ENCODE measurements at regions not wholly inside any gene's neighbourhood (a gene's known extent, or its start where the extent isn't known, plus 50 kb on each side); places are given as distances from the start of the nearest gene placed in this dataset.
"Not testable (repeated sequence)": the region's sequence is repeated elsewhere in the genome, so short reads cannot be mapped to it uniquely, and the experiment has no call there.

DNA sequence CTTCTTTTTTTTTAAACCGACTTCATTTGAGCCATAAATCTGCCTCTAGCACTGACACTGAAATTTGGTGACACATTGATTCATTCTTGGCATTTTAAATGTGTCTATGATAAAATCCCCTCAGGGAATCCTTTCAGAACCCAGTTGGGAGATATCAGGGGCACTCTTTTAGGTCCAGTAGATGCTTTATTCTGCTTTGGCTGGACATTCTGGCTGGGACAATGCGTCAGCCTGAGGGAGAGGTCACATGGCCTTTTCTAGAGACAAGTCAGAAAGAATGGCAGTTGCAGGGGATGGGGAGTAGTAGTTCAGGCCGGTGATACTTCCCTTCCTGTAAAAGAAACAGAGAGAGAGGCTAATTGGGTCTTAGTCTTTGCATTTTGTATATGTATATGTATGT is 63.1 kb downstream of the TRIM43 start:
- DNase-seq (ENCODE audit: low read depth); H3K4me3 ChIP-seq (ENCODE audit: low read depth, low read length): not testable (repeated sequence)

DNA sequence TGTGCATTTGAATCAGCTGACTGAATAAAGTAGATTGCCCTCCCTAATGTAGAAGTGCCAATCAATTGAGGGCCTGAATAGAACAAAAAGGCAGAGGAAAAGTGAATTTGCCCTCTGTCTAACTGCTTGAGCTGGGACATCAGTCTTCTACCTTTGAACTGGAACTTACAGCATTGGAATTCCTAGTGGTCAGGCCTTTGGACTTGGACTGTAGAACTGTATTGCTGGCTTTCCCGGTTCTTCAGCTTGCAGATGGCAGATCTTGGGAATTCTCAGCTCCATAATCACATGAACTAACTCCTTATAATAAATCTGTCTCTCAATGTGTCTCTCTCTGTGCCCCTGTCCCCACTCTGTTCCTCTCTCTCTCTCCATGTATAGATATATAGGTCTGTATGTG is 64.8 kb downstream of the TRIM43 start:
- H3K4me3 ChIP-seq (ENCODE audit: low read depth, low read length): not testable (repeated sequence)

DNA sequence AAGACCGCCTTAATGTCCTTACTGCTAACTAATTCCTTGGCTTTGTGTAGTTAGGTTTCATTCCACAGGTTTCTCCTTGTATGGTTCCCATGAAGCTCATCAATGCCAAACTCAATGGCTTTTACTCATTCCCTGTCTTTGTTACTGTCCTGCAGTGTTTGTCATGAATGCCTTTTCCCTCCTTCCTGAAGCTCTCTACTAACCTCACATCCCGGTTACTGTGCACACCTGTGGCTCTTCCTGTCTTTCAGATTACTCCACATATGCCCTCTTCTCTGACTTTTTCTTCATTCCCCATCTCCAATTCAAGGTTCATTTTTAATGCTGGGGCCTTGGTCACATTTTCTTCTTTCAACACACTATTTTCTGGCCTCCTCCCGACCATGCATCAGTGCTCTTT is 66.1 kb downstream of the TRIM43 start:
- not testable (repeated sequence) for H3K4me3 ChIP-seq (ENCODE audit: low read depth, low read length); DNase-seq (ENCODE audit: low read depth)

More for the DNA sequence above, 64.8 kb downstream of the TRIM43 start:
- not testable (repeated sequence) for DNase-seq (ENCODE audit: low read depth)

DNA sequence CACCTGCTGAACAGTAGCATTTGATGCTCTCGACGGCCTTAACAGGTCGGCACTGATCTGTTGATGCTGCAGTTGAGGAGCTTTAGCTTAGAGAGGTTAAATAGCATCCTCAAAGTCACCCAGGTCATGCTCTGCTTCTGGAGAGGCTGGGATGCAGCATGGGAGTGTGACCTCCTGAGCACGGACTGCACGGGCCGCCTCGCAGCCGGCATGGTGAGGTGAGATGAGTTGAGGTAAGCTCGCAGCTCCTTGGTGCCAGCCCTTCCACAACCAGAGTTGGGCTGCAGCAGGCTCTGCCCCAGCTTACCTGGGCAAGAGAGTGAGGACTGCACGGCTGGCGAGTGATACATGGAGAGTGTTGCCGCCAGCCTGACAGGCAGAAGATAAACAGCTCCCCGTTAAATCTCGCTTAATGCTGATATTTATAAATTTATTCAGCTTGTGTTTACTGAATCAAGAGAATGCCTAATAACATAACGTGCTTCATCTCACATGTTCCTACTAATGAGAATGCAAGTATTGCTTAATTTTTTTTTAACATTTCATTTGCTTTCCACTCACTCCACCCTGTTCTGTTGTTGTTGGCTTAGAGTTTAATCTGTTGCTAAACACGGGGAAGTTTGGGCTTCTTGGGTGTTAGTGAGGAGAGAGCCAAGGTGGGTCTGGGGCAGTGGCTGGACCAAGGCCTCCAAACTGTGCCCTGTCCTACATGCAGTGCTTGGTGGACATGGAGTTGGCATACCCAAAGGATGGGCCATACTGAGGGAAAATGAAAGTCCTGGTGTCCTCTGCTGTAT is 69.2 kb downstream of the TRIM43 start:
- not testable (repeated sequence) for DNase-seq (ENCODE audit: low read depth); H3K4me3 ChIP-seq (ENCODE audit: low read depth, low read length)

DNA sequence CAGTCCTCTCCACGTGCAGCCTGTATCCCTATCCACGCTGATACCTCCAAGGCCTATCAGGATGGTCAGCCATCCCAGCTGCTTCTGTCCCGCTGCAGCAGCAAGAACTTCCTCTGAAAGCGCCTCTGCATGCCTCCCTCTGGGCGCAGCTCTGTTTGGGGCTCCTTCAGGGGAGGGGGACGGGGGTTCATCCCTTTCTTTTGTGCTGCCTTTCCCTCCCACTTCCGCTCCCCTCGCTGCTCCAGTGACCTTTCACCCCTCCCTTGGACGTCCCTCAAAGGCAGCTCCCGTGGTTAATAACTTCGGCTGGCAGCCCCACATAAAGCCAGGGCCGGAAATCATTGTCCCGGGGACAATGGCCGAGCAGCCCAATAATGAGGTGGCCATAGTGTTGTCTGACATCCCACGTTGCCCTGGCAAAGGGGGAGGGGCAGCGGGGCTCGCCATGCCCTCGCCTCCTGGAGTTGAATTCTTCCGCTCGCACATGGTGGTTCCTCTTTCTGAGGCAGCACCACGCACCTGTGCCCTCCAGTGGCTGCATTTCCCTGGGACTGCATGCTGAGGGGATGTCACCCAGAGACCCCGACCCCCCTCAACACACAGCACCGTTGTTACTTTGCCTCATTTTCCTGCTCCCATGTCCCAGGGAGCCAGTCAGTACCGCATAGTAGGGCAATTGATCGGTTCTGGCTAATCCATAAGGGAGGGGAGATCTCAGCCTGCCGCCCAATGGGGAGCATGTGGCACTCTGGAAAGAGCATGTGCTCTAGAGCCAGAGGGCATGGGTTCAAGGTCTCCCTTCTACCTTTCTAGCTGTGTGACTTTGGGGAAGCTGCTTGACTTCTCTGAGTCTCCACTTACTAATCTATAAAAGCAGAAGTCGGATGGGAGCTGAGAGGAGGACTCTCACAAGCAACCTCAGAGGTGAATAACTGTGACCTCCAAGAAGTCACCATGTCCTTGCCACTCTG is 72.0 kb downstream of the TRIM43 start:
- not testable (repeated sequence) for DNase-seq (ENCODE audit: low read depth); H3K4me3 ChIP-seq (ENCODE audit: low read depth, low read length)

DNA sequence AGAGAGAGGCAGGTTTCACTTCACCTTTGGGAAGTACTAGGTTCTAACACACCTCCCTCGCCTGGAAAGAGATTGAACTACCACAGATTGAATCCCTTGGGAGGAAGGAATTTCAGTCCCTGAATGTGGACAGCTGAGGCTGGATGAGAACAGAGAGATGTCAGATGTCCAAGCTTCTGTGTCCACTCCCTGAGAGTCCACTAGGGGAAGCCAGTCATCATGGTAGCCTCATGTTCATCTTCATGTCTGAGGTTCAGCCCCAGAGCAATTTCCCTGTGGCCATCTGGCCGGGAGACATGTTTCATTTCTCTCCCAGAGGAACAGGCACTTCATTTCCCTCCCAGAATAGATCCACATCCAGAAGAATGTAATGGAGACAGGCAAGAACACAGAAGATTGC is 74.8 kb downstream of the TRIM43 start:
- DNase-seq (ENCODE audit: low read depth); H3K4me3 ChIP-seq (ENCODE audit: low read depth, low read length): not testable (repeated sequence)

DNA sequence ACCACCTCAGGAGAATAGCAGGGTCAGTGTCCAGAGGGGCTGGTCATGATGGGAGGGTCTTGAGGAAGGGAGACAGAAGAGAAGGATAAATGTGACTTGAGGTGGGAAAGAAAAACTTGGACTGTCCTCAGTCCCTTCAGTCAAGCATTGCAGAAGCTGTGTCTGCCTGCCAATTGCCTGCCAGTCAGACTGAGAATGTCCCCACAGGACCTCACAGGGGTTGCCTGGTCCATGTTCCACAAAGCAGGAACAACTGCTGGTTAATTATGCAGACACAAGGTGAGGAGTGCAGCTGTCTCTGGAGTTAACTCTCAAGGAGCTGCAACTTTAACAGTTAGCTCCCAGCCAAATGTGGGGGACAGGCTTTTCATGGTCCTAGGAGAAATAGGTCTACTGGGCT is 75.7 kb downstream of the TRIM43 start:
- TF ChIP-seq, protein P1, sequence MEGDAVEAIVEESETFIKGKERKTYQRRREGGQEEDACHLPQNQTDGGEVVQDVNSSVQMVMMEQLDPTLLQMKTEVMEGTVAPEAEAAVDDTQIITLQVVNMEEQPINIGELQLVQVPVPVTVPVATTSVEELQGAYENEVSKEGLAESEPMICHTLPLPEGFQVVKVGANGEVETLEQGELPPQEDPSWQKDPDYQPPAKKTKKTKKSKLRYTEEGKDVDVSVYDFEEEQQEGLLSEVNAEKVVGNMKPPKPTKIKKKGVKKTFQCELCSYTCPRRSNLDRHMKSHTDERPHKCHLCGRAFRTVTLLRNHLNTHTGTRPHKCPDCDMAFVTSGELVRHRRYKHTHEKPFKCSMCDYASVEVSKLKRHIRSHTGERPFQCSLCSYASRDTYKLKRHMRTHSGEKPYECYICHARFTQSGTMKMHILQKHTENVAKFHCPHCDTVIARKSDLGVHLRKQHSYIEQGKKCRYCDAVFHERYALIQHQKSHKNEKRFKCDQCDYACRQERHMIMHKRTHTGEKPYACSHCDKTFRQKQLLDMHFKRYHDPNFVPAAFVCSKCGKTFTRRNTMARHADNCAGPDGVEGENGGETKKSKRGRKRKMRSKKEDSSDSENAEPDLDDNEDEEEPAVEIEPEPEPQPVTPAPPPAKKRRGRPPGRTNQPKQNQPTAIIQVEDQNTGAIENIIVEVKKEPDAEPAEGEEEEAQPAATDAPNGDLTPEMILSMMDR (IDR thresholded peaks at IDR 0.05; ENCODE audit: control insufficient read depth, extremely low read depth, insufficient read depth): no peak
- no peak for DNase-seq (ENCODE audit: low read depth)
- no peak overlapping the region for H3K4me3 ChIP-seq (ENCODE audit: low read depth, low read length)

DNA sequence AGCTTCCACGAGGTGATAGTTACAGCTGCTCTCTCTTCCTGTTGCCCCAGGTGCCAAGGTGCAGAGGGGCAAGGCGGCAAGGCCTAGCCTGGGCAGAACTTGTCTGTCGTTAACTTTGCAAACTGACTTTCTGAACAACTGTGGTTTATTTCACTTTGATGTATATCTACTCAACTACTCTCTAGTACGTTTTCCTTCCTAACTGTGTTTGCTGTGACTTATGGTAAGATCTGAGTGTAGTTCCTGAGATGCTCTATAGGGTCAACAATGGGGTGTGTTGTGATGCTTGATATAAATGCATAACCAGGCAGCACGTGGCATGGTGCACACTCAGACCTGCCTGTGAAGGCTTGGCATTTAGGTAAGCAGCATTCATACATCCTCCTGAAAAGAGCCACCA is 77.1 kb downstream of the TRIM43 start:
- DNase-seq (ENCODE audit: low read depth): not testable (repeated sequence)

DNA sequence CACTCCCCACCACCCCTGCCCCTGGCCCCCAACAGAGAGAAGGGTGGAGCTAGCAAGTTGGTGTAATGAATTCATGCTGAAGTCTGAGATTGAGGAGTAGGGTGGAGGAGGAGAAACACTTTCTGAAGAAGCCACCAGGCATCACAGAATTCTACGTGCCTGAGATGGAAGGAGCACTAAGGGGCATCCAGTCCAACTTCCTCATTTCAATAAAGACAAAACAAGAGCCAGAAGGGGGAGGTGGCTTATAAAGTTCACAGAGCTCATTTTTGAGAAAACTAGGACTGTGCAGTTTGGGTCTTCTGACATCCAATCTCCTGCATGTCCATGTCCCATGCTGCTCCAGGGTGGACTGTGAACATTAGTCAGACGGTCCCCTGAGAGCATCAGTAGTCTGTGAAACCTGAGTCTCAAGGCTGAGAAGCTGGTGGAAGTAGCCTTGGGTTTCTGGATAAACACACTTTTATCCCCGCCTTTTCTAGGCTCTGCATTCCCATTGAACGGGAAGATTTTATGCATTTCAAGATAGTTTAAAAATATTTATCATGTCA is 77.7 kb downstream of the TRIM43 start:
- TF ChIP-seq, protein P1 (IDR thresholded peaks at IDR 0.05; ENCODE audit: control insufficient read depth, extremely low read depth, insufficient read depth): no peak
- no peak overlapping the region for H3K4me3 ChIP-seq (ENCODE audit: low read depth, low read length)
- no peak for DNase-seq (ENCODE audit: low read depth)

More for the DNA sequence above, 77.1 kb downstream of the TRIM43 start:
- not testable (repeated sequence) for H3K4me3 ChIP-seq (ENCODE audit: low read depth, low read length)

DNA sequence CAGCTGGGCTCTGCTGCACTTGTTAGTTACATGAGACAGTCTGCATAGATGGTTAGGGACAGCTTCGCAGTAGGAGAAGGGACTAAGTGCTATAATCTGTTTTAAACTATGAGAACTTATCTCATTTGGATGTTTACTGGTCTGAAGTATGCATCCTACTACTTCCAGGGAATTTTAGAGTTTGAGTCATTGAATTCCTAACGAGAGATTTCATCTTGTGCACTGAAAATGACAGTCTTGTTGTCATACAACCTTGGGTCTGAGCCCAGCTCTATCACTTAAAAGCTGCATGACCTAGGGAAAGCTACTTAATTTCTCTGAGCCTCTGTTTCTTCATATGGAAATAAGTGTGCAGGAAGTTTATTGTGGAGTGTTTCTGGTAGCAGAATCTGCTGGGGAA is 78.4 kb downstream of the TRIM43 start:
- H3K4me3 ChIP-seq (ENCODE audit: low read depth, low read length): no peak overlapping the region
- TF ChIP-seq, protein P1 (IDR thresholded peaks at IDR 0.05; ENCODE audit: control insufficient read depth, extremely low read depth, insufficient read depth): no peak
- no peak for DNase-seq (ENCODE audit: low read depth)
